Left renal pelvis (tissue), 4 donors: ENCODE measurements at regions not wholly inside any gene's neighbourhood (a gene's known extent, or its start where the extent isn't known, plus 50 kb on each side); places are given as distances from the start of the nearest gene placed in this dataset.
"Not testable (repeated sequence)": the region's sequence is repeated elsewhere in the genome, so short reads cannot be mapped to it uniquely, and the experiment has no call there.

Experiments
- DNase-seq, 4 donors: peaks; one replicate each; pipeline ENCODE4 v3.0.0-alpha.2; 2013; ENCODE audit warnings: low read depth in 4 of 4, low spot score in 3 of 4

GRCh38 chr10:94218493-94219183, 144.1 kb downstream of the NOC3L start:
- DNase-seq = no peak

GRCh38 chr10:94219829-94220228, 142.9 kb downstream of the NOC3L start:
- DNase-seq = no peak

DNA sequence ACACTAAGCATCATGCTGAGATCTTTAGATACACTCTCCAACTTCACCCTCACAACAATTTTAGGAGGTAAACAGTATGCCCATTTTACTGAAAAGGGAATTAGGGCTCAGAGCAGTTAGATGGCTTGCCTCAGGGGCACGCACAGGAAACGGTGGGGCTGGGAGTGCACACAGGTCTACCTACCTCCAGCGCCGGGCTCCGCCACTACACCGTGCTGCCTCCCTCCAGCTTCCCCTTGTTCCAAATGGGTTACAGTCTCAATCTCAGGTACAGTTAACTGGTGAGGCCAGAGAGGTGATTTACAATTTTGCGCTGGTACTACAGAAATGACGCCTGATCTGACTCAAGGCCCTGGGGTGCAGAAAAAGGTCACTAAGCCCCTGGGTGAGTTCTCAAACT, 142.0 kb downstream of the NOC3L start:
- DNase-seq = no peak

DNA sequence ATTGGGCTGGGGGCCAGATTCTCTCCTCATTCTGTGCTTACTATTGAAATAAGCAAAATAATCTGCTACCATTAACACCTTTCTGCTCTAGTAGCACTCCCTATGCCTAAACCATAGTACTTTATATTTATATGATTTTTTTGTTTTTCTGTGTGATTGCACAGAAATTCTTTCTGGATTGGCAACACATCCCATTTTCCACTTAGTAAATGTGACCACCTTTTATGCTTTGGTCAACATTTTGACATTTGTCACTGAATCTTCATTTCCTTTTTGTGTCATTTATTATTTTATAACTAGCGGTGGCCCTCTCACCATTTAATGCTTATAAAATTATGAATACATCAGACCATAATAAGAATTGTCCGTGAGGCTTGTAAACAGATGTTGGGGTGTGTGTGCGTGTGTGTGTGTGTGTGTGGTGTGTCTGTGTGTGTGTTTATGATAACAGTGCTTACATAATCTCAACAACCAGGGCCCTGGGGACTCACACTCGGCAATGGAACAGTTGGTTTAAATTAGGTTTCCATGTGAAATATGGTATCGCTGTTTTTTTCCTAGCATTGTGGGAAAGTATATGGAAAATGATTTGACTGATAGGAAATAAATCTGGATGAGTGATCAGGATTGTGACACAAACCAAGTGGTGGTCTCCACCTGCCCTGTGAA, 138.9 kb downstream of the NOC3L start:
- DNase-seq = no peak

- no peak for DNase-seq
Measured at GRCh38 chr10:94224656-94225055, 138.1 kb downstream of the NOC3L start.

DNA sequence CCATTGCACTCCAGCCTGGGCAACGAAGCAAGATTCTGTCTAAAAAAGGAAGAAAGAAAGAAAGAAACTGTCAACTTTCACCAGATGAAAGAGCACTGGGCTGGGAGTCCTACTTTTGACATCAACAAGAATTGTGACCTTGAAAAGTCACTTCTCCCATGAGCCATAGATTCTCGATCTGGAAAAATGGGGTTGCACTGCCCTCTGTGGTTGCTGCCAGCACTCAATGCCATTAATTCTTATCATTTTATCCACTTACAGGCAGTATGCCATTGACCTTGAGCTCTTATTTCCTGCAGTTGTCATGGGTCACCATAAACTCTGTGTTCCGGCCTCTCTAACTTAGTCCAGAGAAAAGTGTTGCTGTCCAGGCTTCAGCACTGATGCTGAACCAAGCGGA, 137.2 kb downstream of the NOC3L start:
- DNase-seq = no peak

DNA sequence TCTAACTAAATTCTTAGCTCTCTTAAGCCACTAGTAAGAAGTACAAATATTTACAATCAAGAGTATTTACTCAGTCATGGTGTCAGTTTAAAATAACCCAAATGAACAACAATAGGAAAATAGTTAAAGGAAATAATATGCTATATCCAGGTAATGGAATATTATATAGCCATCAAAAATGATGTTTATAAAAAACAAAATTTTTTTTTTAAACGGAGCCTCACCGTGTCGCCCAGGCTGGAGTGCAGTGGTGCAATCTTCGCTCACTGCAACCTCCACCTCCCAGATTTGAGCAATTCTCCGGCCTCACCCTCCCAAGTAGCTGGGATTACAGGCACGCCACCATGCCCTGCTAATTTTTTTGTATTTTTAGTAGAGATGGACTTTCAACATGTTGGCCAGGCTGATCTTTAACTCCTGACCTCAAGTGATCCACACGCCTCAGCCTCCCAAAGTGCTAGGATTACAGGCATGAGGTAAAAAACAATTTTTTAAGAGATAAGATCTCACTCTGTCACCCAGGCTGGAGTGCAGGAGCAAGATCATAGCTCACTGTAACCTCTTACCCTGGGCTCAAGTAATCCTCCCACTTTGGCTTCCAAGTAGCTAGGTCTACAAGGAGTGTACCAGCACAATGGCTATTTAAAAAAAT, 132.5 kb downstream of the NOC3L start:
- DNase-seq = no peak

DNA sequence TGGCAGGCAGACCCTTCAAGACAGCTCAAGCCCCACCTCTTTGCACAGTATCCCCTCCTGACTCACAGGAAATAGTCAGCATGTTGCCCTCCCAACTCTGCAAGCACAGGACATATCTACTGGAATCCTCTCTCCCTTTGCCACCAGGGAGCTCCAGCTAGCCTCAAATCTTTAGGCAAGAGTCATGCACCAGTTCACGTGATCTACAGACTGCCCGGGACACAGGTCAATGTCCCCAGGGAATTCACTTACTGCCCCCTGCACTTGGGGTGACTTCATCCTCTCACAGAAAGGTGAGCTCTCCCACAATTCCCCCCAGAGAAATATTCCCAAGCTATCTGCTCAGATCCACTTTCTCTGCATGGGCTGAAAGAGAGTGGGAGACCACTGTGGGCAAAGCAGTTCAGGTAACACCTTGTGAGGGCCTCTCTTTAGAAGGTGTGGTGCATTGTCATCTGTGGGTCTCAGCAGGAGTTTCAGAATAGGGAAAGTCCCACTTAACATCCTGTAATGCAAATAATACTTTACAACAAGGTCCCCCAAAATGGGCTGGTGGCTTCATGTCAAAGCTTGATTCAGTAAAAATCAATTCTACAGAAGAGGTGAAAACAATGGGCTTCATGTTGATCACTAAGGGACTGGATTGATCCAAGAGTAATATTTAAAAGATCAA, 129.9 kb downstream of the NOC3L start:
- no peak for DNase-seq

DNA sequence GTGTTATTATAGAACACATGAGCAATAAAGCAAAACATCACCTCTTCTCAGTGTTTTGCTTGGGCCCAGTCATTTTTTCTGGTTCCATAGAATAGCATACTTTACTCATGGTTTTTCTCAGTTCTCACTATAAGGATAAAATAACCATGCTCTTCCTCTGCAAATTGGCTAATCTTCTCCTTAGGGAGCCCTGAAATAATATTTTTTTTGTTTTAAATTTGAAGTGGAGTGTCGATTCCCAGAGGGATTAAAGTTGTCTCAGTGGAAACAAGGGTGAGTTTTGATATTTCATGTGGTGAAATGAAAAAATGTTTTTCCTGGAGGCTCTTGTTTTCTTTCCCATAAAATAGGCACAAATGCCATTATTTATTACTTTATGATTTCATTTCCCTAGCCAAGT, 127.3 kb downstream of the NOC3L start:
- DNase-seq = no peak

- DNase-seq = no peak
Measured at GRCh38 chr10:94238006-94238617, 124.6 kb downstream of the NOC3L start.

DNA sequence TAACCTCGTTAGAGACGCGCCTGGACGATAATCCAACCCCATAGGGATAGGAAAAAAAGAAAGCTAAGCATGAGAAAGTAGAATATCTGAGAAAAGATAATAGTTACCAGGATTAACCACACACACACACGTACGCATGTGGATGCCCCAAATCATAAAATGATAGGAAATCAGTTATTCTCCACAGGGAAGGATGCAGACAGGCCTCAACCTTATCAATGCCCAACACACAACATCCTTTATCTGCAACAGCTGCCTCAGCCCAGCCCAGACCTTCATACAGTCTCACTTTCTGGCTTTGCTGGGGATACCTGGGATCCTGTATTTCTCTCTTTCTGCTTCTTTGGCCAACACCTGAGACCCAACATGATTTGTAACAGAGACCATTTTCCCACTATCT, 123.0 kb downstream of the NOC3L start:
- no peak for DNase-seq

DNA sequence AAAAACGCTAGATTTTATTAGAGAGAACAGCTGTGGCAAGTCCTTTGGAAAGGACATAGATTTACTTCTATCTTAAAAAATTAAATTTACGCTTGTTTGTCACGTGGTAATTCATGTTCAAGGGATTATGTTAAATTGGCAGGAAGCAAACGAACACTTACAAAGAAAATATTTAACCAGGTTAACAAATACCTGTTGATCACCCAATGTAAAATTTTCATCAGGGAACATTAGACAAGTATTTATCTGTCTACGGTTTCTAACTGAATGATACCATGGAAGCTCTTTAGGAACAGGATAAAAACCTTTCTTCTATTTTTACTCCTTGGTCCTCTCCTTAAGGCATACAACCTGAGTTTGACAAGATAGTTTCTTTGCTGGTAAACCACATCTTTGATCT, 122.2 kb downstream of the NOC3L start:
- DNase-seq = no peak

- no peak for DNase-seq
Measured at GRCh38 chr10:94240901-94241300, 121.8 kb downstream of the NOC3L start.

- DNase-seq = no peak
Measured at GRCh38 chr10:94251098-94251497, 111.6 kb downstream of the NOC3L start.

DNA sequence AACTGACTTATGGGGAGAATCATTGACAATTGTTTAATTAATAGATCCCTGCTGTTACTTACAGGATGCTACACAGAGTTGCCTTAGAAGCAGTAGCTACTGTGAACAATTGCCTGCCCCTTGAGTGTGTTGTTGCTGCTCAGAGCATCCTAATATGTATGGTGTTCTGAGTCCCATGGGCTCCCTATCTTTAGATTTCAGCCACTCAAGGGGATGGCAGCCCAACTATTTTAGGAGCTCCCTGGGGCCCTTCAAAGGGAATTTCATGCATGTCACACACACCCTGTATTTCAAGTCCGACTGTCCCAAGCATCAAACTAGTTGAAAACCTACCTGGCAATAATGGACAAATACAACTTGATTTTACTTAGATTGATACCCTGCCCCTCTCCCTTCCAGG, 111.2 kb downstream of the NOC3L start:
- DNase-seq = no peak

- DNase-seq = not testable (repeated sequence)
Measured at GRCh38 chr10:94257407-94257806, 105.3 kb downstream of the NOC3L start.

- DNase-seq = no peak
Measured at GRCh38 chr10:94260455-94260854, 102.3 kb downstream of the NOC3L start.

DNA sequence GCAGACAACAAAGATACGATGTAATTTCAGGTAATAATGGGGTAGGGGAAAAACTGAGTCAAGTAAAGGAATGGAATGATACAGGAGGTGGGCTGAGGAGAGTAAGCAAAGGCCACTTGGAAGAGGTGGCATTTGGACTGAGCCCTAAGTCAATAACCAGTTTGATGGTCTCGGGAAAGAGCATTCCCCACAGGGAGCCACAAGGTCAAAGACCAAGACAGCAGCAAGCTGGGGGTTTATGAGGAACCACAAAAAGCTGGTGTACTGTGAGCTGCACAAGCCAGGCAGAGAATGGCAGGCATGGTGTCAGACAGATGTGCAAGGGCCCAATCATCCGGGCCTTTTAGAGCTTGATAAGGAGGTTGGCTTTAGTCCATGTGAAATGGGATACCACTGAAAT, 98.7 kb downstream of the NOC3L start:
- DNase-seq = no peak

DNA sequence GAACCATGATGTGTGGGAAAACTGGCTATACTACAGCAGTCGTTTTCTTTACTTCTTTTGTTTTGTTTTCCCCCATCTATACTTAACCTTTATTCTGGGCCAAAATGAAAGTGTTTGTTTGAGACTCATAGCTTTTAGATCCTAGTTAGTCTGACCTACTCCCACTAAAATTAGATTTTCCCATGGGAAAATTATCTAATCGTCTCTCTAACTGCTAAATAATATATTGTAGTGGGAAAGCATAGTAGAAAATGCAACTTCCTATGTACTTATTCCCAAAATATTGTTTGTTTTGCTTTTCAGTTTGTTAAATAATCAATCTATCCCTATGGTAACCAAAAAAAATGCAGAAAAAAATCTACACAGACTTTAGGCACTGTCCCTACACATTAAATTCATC, 96.6 kb downstream of the NOC3L start:
- no peak for DNase-seq

DNA sequence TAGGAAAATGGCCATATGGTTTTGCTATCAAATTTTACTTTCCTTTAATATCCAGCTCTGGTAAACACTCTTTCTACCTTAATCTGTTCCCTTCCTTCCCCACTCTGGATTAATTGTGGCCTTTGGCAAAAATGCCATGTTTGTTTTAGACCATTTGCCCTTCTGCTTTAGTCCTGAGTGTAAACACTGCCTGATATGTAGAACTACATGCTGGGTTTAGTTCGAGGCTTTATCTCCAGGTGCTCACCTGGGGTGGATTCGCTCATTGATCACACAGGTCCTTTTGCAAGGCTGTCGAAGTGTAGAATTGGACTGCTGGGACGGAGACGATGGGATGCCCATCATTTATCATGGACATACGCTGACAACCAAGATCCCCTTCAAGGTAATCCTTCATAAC, 94.1 kb downstream of the NOC3L start:
- DNase-seq = no peak

- DNase-seq = no peak
Measured at GRCh38 chr10:94274142-94274787, 88.5 kb downstream of the NOC3L start.
